GM19324 (cell line): ENCODE measurements at regions not wholly inside any gene's neighbourhood (a gene's known extent, or its start where the extent isn't known, plus 50 kb on each side); places are given as distances from the start of the nearest gene placed in this dataset.

ENCODE experiments used
- ATAC-seq: cut with Tn5 transposase; IDR thresholded peaks from one replicate; pipeline ENCODE4 v1.9.1; 2021; ENCODE audit warnings: mild to moderate bottlenecking, moderate library complexity; ENCODE audit not compliant: unreplicated experiment, low FRiP score

GRCh38 chrX:40199704-40200103, 101.9 kb upstream of the BCOR start:
- no peak for ATAC-seq

- ATAC-seq = no peak
Observed at GRCh38 chrX:40197071-40197470, 99.3 kb upstream of the BCOR start.

GRCh38 chrX:40195368-40195767, 97.6 kb upstream of the BCOR start:
- no peak for ATAC-seq

- no peak for ATAC-seq
Observed at GRCh38 chrX:40192196-40192595, 94.4 kb upstream of the BCOR start.

- ATAC-seq = no peak
Observed at GRCh38 chrX:40189637-40190036, 91.9 kb upstream of the BCOR start.

- ATAC-seq = no peak
Observed at GRCh38 chrX:40188573-40189417, 91.0 kb upstream of the BCOR start.

- no peak for ATAC-seq
Observed at GRCh38 chrX:40184968-40185367, 87.2 kb upstream of the BCOR start.

- ATAC-seq = no peak
Observed at GRCh38 chrX:40182615-40183014, 84.9 kb upstream of the BCOR start.

GRCh38 chrX:40182095-40182494, 84.3 kb upstream of the BCOR start:
- no peak for ATAC-seq

GRCh38 chrX:40179283-40179682, 81.5 kb upstream of the BCOR start:
- no peak for ATAC-seq

- no peak for ATAC-seq
Observed at GRCh38 chrX:40177942-40178715, 80.4 kb upstream of the BCOR start.

GRCh38 chrX:40177489-40177888, 79.7 kb upstream of the BCOR start:
- ATAC-seq = no peak

- ATAC-seq = no peak
Observed at GRCh38 chrX:40177117-40177430, 79.3 kb upstream of the BCOR start.

- peak; percentile 33 for ATAC-seq
Observed at GRCh38 chrX:40176351-40177116, 78.8 kb upstream of the BCOR start.

GRCh38 chrX:40175511-40176350, 78.0 kb upstream of the BCOR start:
- peak; percentile 40 for ATAC-seq

- ATAC-seq = peak; percentile 21
Observed at GRCh38 chrX:40174854-40175510, 77.2 kb upstream of the BCOR start.

GRCh38 chrX:40174001-40174853, 76.5 kb upstream of the BCOR start:
- ATAC-seq = no peak

GRCh38 chrX:40173143-40174000, 75.6 kb upstream of the BCOR start:
- ATAC-seq = no peak
